Heart right ventricle (tissue), 16 donors: ENCODE measurements at regions not wholly inside any gene's neighbourhood (a gene's known extent, or its start where the extent isn't known, plus 50 kb on each side); places are given as distances from the start of the nearest gene placed in this dataset.

Source experiments
- ATAC-seq, 8 donors: fragments of 200-7000 bp; cut with Tn5 transposase; one replicate each; pipeline ENCODE4 v1.9.1; 2020; ENCODE audit warnings: mild to moderate bottlenecking in 8 of 8, moderate library complexity in 8 of 8, moderate number of reproducible peaks in 1 of 8
- DNase-seq, 2 donors: peaks; one replicate each; pipeline ENCODE4 v3.0.0-alpha.2; 2020
- H3K27ac ChIP-seq, 10 donors: fragments of 200-600 bp; sonication (generic) in 2 of 10; one replicate each; pipeline versions ENCODE4 v1.5.0 to v1.8.0; 2020 to 2022; ENCODE audit warnings: mild to moderate bottlenecking in 3 of 10
- H3K27me3 ChIP-seq, 7 donors: fragments of 200-600 bp; one replicate each; pipeline ENCODE4 v1.8.0; 2021 to 2022; ENCODE audit warnings: mild to moderate bottlenecking in 2 of 7
- H3K36me3 ChIP-seq, 9 donors: fragments of 200-600 bp; sonication (generic) in 1 of 9; one replicate each; pipeline versions ENCODE4 v1.5.0 to v1.8.0; 2020 to 2022; ENCODE audit warnings: mild to moderate bottlenecking in 2 of 9
- H3K4me1 ChIP-seq, 9 donors: fragments of 200-600 bp; sonication (generic) in 1 of 9; one replicate each; pipeline versions ENCODE4 v1.5.0 to v1.8.0; 2020 to 2022; ENCODE audit warnings: mild to moderate bottlenecking in 4 of 9
- H3K4me3 ChIP-seq, 10 donors: fragments of 200-600 bp; sonication (generic) in 2 of 10; one replicate each; pipeline versions ENCODE4 v1.5.0 to v1.8.0; 2020 to 2022; ENCODE audit warnings: mild to moderate bottlenecking in 7 of 10, moderate library complexity in 2 of 10
- H3K9me3 ChIP-seq, 11 donors: fragments of 200-600 bp in 10 of 11; sonication (generic) in 2 of 11; one replicate each; pipeline versions ENCODE4 v1.5.0 to v1.8.0; 2013 to 2022; ENCODE audit warnings: mild to moderate bottlenecking in 2 of 11, control low read depth in 1 of 11, moderate library complexity in 1 of 11
- whole genome bisulfite sequencing, 2 donors: extraction: QIAGEN DNeasy Blood & Tissue Kit; methylation state at CpG; one replicate each; pipeline ENCODE4 v1.1.7; 2013; ENCODE audit warnings: inconsistent platforms in 1 of 2; 5-methylcytosine and 5-hydroxymethylcytosine counted together
- intact Hi-C, 10 donors: fragments of 100-400 bp; cut with DNase I; formaldehyde crosslinking; loops; one replicate each; pipeline versions ENCODE4 v1.11.1 to v1.14.2; 2022
- TF ChIP-seq, protein P1 (sequence below), 9 donors: fragments of 200-600 bp; sonication (generic) in 2 of 9; IDR thresholded peaks; one replicate each; pipeline versions ENCODE4 v1.5.0 to v1.8.0; 2021 to 2022; ENCODE audit warnings: antibody characterized with exemption in 9 of 9, mild to moderate bottlenecking in 5 of 9, moderate library complexity in 1 of 9
- donor health status: Arrhythmogenic right ventricular cardiomyopathy.
- donor health status: ischemic (EF 13 %, LVEDD 7.1; RV severe dilation, severe dysfunction).
- donor health status: healthy with polysubstance abuse.
- donor health status: DM: no; HTN: yes; CAD: no.
- donor health status: DM: no; HTN: no; CAD: no.
- donor health status: ischemic (EF 25% LVEDD 6.9; RV normal size, moderate dysfunction).
- donor health status: ischemic (EF 25% LVEDD 5.7; RV mildly dilated, moderate dysfunction).
- donor health status: healthy.
- donor health status: DM: yes; HTN: yes; CAD: no.
- donor health status: Ischemic cardiomyopathy.
- donor health status: ischemic (EF 35%, LVEDD 5.7; RV mildly dilated, moderate dysfunction).
- donor health status: nonischemic (EF 11% LVEDD 7.7; RV severe dilation, severe dysfunction).
- donor health status: DM: yes; HTN: yes; CAD: no.
- donor health status: PGD.
- donor health status: ischemic (EF 29% LVEDD 5.4; RV normal size, mild dysfunction).
- donor health status: nonischemic (EF 23%, LVEDD 6.1; RV moderate dilation, normal function).

DNA sequence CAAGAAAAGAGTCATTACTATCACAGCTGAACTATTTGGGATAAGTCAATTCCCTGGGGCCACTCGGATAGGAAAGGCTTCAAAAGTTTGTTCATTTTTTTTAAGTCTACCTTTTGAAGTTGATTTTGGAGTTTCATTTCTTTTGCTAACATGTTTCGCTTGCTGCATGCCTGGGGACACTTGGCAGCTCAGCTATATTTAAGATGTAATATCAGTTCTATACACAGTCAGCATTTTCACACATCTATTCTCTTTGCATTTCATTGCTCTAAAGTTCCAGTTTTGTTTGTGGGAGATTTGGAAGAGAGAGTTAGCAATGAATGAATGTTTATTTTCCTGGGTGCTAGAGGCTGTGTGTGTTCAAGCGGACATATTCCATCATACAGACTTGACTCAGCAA, 445.2 kb upstream of the GRAMD2B start:
- TF ChIP-seq, protein P1, sequence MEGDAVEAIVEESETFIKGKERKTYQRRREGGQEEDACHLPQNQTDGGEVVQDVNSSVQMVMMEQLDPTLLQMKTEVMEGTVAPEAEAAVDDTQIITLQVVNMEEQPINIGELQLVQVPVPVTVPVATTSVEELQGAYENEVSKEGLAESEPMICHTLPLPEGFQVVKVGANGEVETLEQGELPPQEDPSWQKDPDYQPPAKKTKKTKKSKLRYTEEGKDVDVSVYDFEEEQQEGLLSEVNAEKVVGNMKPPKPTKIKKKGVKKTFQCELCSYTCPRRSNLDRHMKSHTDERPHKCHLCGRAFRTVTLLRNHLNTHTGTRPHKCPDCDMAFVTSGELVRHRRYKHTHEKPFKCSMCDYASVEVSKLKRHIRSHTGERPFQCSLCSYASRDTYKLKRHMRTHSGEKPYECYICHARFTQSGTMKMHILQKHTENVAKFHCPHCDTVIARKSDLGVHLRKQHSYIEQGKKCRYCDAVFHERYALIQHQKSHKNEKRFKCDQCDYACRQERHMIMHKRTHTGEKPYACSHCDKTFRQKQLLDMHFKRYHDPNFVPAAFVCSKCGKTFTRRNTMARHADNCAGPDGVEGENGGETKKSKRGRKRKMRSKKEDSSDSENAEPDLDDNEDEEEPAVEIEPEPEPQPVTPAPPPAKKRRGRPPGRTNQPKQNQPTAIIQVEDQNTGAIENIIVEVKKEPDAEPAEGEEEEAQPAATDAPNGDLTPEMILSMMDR (IDR thresholded peaks at IDR 0.05), result no peak
- H3K36me3 ChIP-seq, result no peaks in the 10 kb centered on the region
- intact Hi-C loops, result no loop called here
- 84 to 90% methylated on average over 3 of the region's 3 CpGs for WGBS, 2 donors
- H3K27ac ChIP-seq, result no peak overlapping the region
- H3K4me1 ChIP-seq, result peaks cover 0 to 4% (median 0%) of the 10 kb centered on the region in 9 donors
- DNase-seq (no peak), ATAC-seq (no peak)
- H3K9me3 ChIP-seq, result no peaks in the 10 kb centered on the region
- H3K27me3 ChIP-seq, result no peaks in the 10 kb centered on the region
- H3K4me3 ChIP-seq, result no peak overlapping the region

DNA sequence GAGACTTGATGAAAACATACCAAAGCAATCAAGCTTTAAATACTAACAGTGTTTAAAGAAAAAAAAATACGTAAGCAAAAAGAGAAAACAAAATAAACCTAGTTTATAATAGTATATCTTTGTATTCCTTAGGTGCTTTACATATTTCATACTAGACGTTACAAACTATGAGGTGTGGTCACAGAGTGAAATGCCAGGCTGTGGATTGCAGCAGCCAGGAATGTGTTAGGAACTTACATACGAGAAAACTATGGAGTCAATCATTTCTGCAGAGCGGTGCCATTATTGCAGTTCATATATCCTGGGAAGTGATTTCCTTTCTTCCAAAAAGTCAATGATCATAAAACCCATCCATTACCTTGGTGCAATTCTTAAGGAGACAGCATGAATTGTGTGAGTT, 443.6 kb upstream of the GRAMD2B start:
- Histone ChIP-seq H3K9me3 (peaks cover 0 to 15% (median 0%) of the 10 kb centered on the region in 11 donors), H3K27ac (no peak overlapping the region), H3K4me3 (no peak overlapping the region), H3K27me3 (no peaks in the 10 kb centered on the region), H3K4me1 (peaks cover 0 to 4% (median 0%) of the 10 kb centered on the region in 9 donors), H3K36me3 (no peaks in the 10 kb centered on the region)
- intact Hi-C loops, result no loop called here
- no peak for DNase-seq
- 74 to 79% methylated on average over 4 of the region's 4 CpGs for WGBS, 2 donors
- TF ChIP-seq, protein P1 (IDR thresholded peaks at IDR 0.05), result no peak
- no peak for ATAC-seq

DNA sequence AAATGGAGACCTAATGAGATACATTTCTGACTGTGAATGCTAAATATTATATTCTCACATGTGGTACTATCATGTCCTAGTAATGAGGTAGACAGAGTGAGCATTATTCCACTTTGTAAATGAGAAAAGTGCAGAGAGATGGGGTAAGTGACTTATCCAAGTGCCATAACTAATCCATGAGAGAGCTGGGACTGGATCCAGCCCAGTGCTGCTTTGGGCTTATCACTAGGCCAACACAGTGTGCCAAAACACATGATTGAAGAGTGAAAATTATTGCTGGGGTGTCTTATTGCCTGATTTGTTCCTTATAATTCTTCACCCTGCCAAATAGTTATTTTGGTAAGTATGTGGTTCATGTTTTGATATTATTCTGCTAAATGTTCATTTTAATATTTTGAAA, 442.2 kb upstream of the GRAMD2B start:
- H3K9me3 ChIP-seq, result peaks cover 0 to 17% (median 0%) of the 10 kb centered on the region in 11 donors
- ATAC-seq, result peak in 5 of 8 donors; percentile 50 to 81 (median 62)
- no peaks in the 10 kb centered on the region for H3K27me3 ChIP-seq
- intact Hi-C loops, result no loop called here
- no peak overlapping the region for H3K4me3 ChIP-seq
- peak; percentile 19 to 24 for DNase-seq
- TF ChIP-seq, protein P1 (IDR thresholded peaks at IDR 0.05), result no peak
- H3K27ac ChIP-seq, result no peak overlapping the region
- peaks cover 0 to 4% (median 0%) of the 10 kb centered on the region in 9 donors for H3K4me1 ChIP-seq
- H3K36me3 ChIP-seq, result no peaks in the 10 kb centered on the region

DNA sequence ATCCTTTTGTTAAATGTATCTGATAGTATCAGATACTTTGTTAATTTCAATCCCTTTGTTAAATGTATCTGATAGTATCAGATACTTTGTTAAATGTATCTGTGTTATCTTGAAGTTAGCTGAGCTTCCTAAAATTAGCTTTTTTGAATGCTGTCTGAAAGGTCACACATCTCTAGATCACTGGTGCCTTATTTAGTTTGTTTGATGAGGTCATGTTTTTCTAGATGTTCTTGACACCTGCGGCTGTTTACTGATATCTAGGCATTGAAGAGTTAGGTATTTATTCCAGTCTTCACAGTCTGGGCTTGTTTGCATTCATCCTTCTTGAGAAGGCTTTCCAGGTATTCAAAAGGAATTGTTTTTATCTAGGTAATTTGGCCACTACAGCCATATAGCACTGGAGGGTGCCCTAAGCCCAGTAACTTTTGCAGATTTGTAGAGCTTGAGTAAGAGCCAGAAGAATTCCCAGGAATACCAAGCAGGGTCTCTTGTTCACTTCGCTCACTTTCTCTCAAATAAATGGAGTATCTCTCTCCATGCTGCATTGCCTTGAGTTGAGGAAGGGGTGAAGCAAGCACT, 435.4 kb upstream of the GRAMD2B start:
- peaks cover 0 to 7% (median 0%) of the 10 kb centered on the region in 9 donors for H3K4me1 ChIP-seq
- 71 to 88% methylated on average over 2 of the region's 2 CpGs for WGBS, 2 donors
- ATAC-seq, result peak in 3 of 8 donors; percentile 33 to 35 (median 34)
- H3K27ac ChIP-seq, result no peak overlapping the region
- H3K36me3 ChIP-seq, result no peaks in the 10 kb centered on the region
- no peaks in the 10 kb centered on the region for H3K27me3 ChIP-seq
- TF ChIP-seq, protein P1 (IDR thresholded peaks at IDR 0.05), result peak in 3 of 9 donors; percentile 34 to 44 (median 38)
- no peak for DNase-seq
- peaks cover 0 to 17% (median 0%) of the 10 kb centered on the region in 11 donors for H3K9me3 ChIP-seq
- intact Hi-C loops, result no loop called here
- H3K4me3 ChIP-seq, result no peak overlapping the region
